Spleen (tissue), 7 donors: ENCODE measurements at regions not wholly inside any gene's neighbourhood (a gene's known extent, or its start where the extent isn't known, plus 50 kb on each side); places are given as distances from the start of the nearest gene placed in this dataset.

Experiments
- CTCF ChIP-seq, 11 experiments: fragments of 200-600 bp in 7 of 11; fragments of 450-650 bp in 4 of 11; sonication (generic) in 4 of 11; IDR thresholded peaks in 8 of 11; conservative IDR thresholded peaks in 3 of 11; 1 replicate in 7 of 11; 2 replicates in 4 of 11; pipeline versions ENCODE4 v1.4.0 to v1.8.0; 2016 to 2021; ENCODE audit warnings: antibody characterized with exemption in 11 of 11, inconsistent platforms in 4 of 11, mild to moderate bottlenecking in 1 of 11
- POLR2AphosphoS5 ChIP-seq, 3 donors: sonication (generic); formaldehyde crosslinking; IDR thresholded peaks; one replicate each; pipeline ENCODE4 v1.5.1; 2017; ENCODE audit warnings: antibody characterized with exemption in 3 of 3
- donor health status: DM: no; HTN: no; CAD: no; lungs with moderate emphysema.
- donor health status: DM: no; HTN: no; CAD: no.
- donor health status: DM: no; HTN: no; CAD: no.

GRCh38 chr9:65458992-65459391, 174.0 kb upstream of the FOXD4L5 start:
- TF ChIP-seq POLR2AphosphoS5 (IDR thresholded peaks at IDR 0.05) (no peak), CTCF (IDR thresholded peaks at IDR 0.05 in 8 of 11, conservative IDR thresholded peaks at IDR 0.05 in 3 of 11) (no peak)
